ENCODE measurements at regions not wholly inside any gene's neighbourhood (a gene's known extent, or its start where the extent isn't known, plus 50 kb on each side); places are given as distances from the start of the nearest gene placed in this dataset.
"Not testable (repeated sequence)": the region's sequence is repeated elsewhere in the genome, so short reads cannot be mapped to it uniquely, and the experiment has no call there.

- Histone ChIP-seq H3K4me1 (ENCODE audit: control insufficient read depth, insufficient read depth, low read length) (no peaks in the 10 kb centered on the region), H3K4me3 (ENCODE audit: low read length) (no peak overlapping the region), H3K36me3 (ENCODE audit: control insufficient read depth, insufficient read depth, low read length) (no peaks in the 10 kb centered on the region), H3K27ac (ENCODE audit: low read depth, low read length) (no peak overlapping the region), H3K9ac (ENCODE audit: low read length) (no peak overlapping the region), H3K27me3 (ENCODE audit: control insufficient read depth, insufficient read depth, low read length) (no peaks in the 10 kb centered on the region)
Measured at GRCh38 chr19:32068793-32069192, 276.6 kb upstream of the ZNF507 start.

DNA sequence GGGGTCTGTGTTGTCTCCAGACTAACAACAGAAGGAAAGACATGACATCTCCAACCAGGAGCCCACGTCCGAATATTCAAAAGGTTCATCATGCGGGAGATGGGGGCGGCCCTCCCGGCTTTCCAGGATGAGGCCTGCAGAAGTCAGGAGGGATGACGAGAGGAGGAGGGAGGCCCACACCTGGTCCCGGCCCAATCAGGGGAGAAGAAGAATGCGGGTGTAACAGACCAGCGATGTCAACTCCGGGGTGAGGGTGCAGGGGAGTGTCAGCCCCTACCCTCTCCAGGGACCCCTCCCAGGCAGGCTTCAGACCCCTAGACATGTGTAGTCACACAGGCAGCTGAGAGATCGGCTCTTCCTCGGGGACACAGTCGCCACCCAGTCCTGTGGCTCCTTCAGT, 275.3 kb upstream of the ZNF507 start:
- Histone ChIP-seq H3K9ac (ENCODE audit: low read length) (no peak overlapping the region), H3K27ac (ENCODE audit: low read depth, low read length) (no peak overlapping the region), H3K36me3 (ENCODE audit: control insufficient read depth, insufficient read depth, low read length) (no peaks in the 10 kb centered on the region), H3K4me3 (ENCODE audit: low read length) (no peak overlapping the region), H3K4me1 (ENCODE audit: control insufficient read depth, insufficient read depth, low read length) (no peaks in the 10 kb centered on the region), H3K27me3 (ENCODE audit: control insufficient read depth, insufficient read depth, low read length) (no peaks in the 10 kb centered on the region)

DNA sequence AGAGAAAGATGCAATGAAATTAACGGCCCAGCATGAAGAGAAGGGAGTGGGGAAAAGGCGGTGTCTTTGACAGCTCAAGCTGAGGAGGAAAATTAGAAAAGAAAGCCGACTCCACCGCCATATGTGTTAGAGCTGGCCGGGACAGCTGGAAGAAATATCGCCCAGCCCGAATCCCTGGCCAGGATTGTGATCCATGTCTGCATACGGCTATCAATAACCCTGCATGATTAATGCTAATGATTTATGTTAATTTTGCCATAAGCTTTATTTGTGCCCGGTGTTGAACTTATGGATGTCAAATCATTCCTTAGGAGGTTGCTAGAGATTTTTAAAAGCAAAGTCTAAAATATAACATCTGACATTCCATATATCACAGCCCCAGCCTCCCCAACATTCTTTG, 263.4 kb upstream of the ZNF507 start:
- no peak overlapping the region for H3K9ac ChIP-seq (ENCODE audit: low read length)
- no peak overlapping the region for H3K4me3 ChIP-seq (ENCODE audit: low read length)
- H3K27me3 ChIP-seq (ENCODE audit: control insufficient read depth, insufficient read depth, low read length), result no peaks in the 10 kb centered on the region

DNA sequence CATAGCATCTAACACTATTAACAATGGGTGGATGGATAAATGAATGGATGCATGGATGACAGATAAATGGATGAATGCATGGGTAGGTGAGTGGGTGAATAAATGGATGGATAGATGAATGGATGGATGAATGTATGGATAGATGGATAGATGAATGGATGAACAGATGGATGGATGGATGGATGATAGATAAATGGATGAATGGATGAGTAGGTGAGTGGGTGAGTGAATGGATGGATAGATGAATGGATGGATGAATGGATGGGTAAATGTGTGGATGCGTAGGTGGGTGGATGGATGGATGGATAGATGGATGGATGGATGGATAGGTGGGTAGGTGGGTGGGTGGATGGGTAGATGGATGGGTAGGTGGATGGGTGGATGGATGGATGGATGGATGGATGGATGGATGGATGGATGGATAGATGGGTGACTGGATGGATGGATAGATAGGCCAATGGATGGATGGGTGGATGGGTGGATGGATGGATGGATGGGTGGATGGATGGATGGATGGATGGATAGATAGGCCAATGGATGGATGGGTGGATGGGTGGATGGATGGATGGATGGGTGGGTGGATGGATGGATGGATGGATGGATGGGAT, 260.6 kb upstream of the ZNF507 start:
- not testable (repeated sequence) for H3K4me3 ChIP-seq (ENCODE audit: low read length); H3K9ac ChIP-seq (ENCODE audit: low read length); H3K27ac ChIP-seq (ENCODE audit: low read depth, low read length); H3K36me3 ChIP-seq (ENCODE audit: control insufficient read depth, insufficient read depth, low read length); H3K4me1 ChIP-seq (ENCODE audit: control insufficient read depth, insufficient read depth, low read length); H3K27me3 ChIP-seq (ENCODE audit: control insufficient read depth, insufficient read depth, low read length)

More for the DNA sequence above, 263.4 kb upstream of the ZNF507 start:
- H3K36me3 ChIP-seq (ENCODE audit: control insufficient read depth, insufficient read depth, low read length), result no peaks in the 10 kb centered on the region
- H3K27ac ChIP-seq (ENCODE audit: low read depth, low read length), result no peak overlapping the region
- H3K4me1 ChIP-seq (ENCODE audit: control insufficient read depth, insufficient read depth, low read length), result no peaks in the 10 kb centered on the region

DNA sequence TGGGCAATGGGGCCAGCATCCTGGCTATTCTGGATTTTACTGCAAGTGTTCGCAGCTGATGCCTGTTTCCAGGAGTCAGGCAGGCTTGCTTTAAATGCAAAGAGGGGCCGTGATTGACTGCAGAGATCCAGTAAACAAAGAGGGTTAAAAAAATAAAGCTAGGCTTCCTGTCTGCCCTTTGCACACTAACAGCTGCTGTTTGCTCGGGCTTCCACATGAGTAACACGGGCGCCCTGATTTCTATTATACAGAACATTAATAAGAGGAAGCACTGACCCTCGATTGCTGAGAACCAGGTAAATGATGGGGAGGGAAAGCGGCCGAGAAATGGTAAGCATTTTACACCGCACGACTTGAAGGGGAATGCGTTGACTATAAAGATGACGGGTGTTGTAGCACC, 254.2 kb upstream of the ZNF507 start:
- no peaks in the 10 kb centered on the region for H3K36me3 ChIP-seq (ENCODE audit: control insufficient read depth, insufficient read depth, low read length)
- no peaks in the 10 kb centered on the region for H3K27me3 ChIP-seq (ENCODE audit: control insufficient read depth, insufficient read depth, low read length)
- H3K4me1 ChIP-seq (ENCODE audit: control insufficient read depth, insufficient read depth, low read length), result no peaks in the 10 kb centered on the region
- H3K4me3 ChIP-seq (ENCODE audit: low read length), result no peak overlapping the region
- H3K9ac ChIP-seq (ENCODE audit: low read length), result no peak overlapping the region
- H3K27ac ChIP-seq (ENCODE audit: low read depth, low read length), result no peak overlapping the region

- Histone ChIP-seq H3K36me3 (ENCODE audit: control insufficient read depth, insufficient read depth, low read length) (no peaks in the 10 kb centered on the region), H3K4me1 (ENCODE audit: control insufficient read depth, insufficient read depth, low read length) (no peaks in the 10 kb centered on the region), H3K9ac (ENCODE audit: low read length) (no peak overlapping the region), H3K4me3 (ENCODE audit: low read length) (no peak overlapping the region), H3K27me3 (ENCODE audit: control insufficient read depth, insufficient read depth, low read length) (no peaks in the 10 kb centered on the region), H3K27ac (ENCODE audit: low read depth, low read length) (no peak overlapping the region)
Measured at GRCh38 chr19:32097011-32097410, 248.4 kb upstream of the ZNF507 start.

GRCh38 chr19:32097620-32098019, 247.8 kb upstream of the ZNF507 start:
- no peaks in the 10 kb centered on the region for H3K36me3 ChIP-seq (ENCODE audit: control insufficient read depth, insufficient read depth, low read length)
- peaks cover 1% of the 10 kb centered on the region for H3K27me3 ChIP-seq (ENCODE audit: control insufficient read depth, insufficient read depth, low read length)
- no peaks in the 10 kb centered on the region for H3K4me1 ChIP-seq (ENCODE audit: control insufficient read depth, insufficient read depth, low read length)
- H3K27ac ChIP-seq (ENCODE audit: low read depth, low read length), result no peak overlapping the region
- H3K4me3 ChIP-seq (ENCODE audit: low read length), result no peak overlapping the region
- H3K9ac ChIP-seq (ENCODE audit: low read length), result no peak overlapping the region

DNA sequence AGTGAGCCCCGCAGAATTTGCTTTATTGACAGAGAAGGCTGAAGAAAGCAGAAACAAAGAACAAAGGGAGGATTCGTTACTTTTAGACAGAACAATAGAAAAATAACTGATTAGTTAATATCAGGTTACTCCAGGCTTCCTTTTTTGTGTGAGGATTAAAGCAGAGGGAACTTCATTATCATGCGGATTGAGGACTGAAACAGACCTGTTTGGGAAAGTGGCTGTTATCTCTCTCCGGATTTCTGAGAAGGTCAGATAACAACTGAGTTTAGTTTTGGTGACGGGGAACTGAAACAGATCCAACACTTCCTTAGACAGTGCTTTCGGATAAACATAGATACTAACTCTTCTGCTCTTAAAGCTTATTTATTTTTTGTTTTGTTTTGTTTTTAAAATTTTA, 246.4 kb upstream of the ZNF507 start:
- peaks cover 2% of the 10 kb centered on the region for H3K27me3 ChIP-seq (ENCODE audit: control insufficient read depth, insufficient read depth, low read length)
- no peak overlapping the region for H3K9ac ChIP-seq (ENCODE audit: low read length)
- H3K36me3 ChIP-seq (ENCODE audit: control insufficient read depth, insufficient read depth, low read length), result no peaks in the 10 kb centered on the region
- no peak overlapping the region for H3K4me3 ChIP-seq (ENCODE audit: low read length)
- no peaks in the 10 kb centered on the region for H3K4me1 ChIP-seq (ENCODE audit: control insufficient read depth, insufficient read depth, low read length)
- no peak overlapping the region for H3K27ac ChIP-seq (ENCODE audit: low read depth, low read length)

DNA sequence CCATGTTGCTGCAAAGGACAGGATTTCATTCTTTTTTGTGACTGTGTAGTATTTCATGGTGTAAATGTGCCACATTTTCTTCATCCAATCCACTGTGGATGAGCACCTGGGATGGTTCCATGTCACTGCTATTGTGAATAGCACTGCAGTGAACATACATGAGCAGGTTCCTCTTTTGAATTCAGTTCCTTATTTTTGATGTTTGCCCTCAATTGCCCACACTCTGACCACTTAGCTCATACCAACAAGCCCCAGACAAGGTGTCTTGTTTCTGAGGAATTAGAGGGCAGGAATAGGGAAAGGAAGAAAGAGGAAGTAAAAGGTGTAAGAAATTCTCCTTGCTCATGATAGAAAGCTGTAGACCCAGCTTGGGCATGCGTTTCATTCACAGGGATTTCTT, 244.2 kb upstream of the ZNF507 start:
- Histone ChIP-seq H3K36me3 (ENCODE audit: control insufficient read depth, insufficient read depth, low read length) (no peaks in the 10 kb centered on the region), H3K4me1 (ENCODE audit: control insufficient read depth, insufficient read depth, low read length) (no peaks in the 10 kb centered on the region), H3K27me3 (ENCODE audit: control insufficient read depth, insufficient read depth, low read length) (peaks cover 2% of the 10 kb centered on the region), H3K4me3 (ENCODE audit: low read length) (no peak overlapping the region), H3K27ac (ENCODE audit: low read depth, low read length) (no peak overlapping the region), H3K9ac (ENCODE audit: low read length) (no peak overlapping the region)

- no peaks in the 10 kb centered on the region for H3K4me1 ChIP-seq (ENCODE audit: control insufficient read depth, insufficient read depth, low read length)
Measured at GRCh38 chr19:32103541-32103940, 241.9 kb upstream of the ZNF507 start.

GRCh38 chr19:32104153-32104849, 241.1 kb upstream of the ZNF507 start:
- Histone ChIP-seq H3K4me3 (ENCODE audit: low read length) (no peak overlapping the region), H3K27me3 (ENCODE audit: control insufficient read depth, insufficient read depth, low read length) (peaks cover 2% of the 10 kb centered on the region), H3K27ac (ENCODE audit: low read depth, low read length) (no peak overlapping the region), H3K36me3 (ENCODE audit: control insufficient read depth, insufficient read depth, low read length) (no peaks in the 10 kb centered on the region), H3K4me1 (ENCODE audit: control insufficient read depth, insufficient read depth, low read length) (no peaks in the 10 kb centered on the region), H3K9ac (ENCODE audit: low read length) (no peak overlapping the region)

More at GRCh38 chr19:32103541-32103940, 241.9 kb upstream of the ZNF507 start:
- H3K4me3 ChIP-seq (ENCODE audit: low read length), result no peak overlapping the region
- H3K9ac ChIP-seq (ENCODE audit: low read length), result no peak overlapping the region
- peaks cover 2% of the 10 kb centered on the region for H3K27me3 ChIP-seq (ENCODE audit: control insufficient read depth, insufficient read depth, low read length)
- H3K36me3 ChIP-seq (ENCODE audit: control insufficient read depth, insufficient read depth, low read length), result no peaks in the 10 kb centered on the region
- no peak overlapping the region for H3K27ac ChIP-seq (ENCODE audit: low read depth, low read length)

GRCh38 chr19:32104850-32105235, 240.6 kb upstream of the ZNF507 start:
- Histone ChIP-seq H3K9ac (ENCODE audit: low read length) (no peak overlapping the region), H3K27ac (ENCODE audit: low read depth, low read length) (no peak overlapping the region), H3K4me3 (ENCODE audit: low read length) (no peak overlapping the region), H3K27me3 (ENCODE audit: control insufficient read depth, insufficient read depth, low read length) (peaks cover 2% of the 10 kb centered on the region), H3K36me3 (ENCODE audit: control insufficient read depth, insufficient read depth, low read length) (no peaks in the 10 kb centered on the region), H3K4me1 (ENCODE audit: control insufficient read depth, insufficient read depth, low read length) (no peaks in the 10 kb centered on the region)

All from rectal smooth muscle tissue (tissue), 1 donor.